ENCODE measurements at regions not wholly inside any gene's neighbourhood (a gene's known extent, or its start where the extent isn't known, plus 50 kb on each side); places are given as distances from the start of the nearest gene placed in this dataset.
"Not testable (repeated sequence)": the region's sequence is repeated elsewhere in the genome, so short reads cannot be mapped to it uniquely, and the experiment has no call there.

GRCh38 chrX:74104356-74105015, 199.5 kb upstream of the ZCCHC13 start:
- H2AFZ ChIP-seq (ENCODE audit: low read depth, low read length), result no peak overlapping the region
- no peak overlapping the region for H3K4me3 ChIP-seq (ENCODE audit: low read length)
- H3K27me3 ChIP-seq (ENCODE audit: insufficient read depth, low read length), result no peaks in the 10 kb centered on the region
- H3K9me3 ChIP-seq (ENCODE audit: low read length), result peaks cover 9% of the 10 kb centered on the region
- no peaks in the 10 kb centered on the region for H3K36me3 ChIP-seq (ENCODE audit: insufficient read depth, low read length)
- H3K4me1 ChIP-seq (ENCODE audit: insufficient read depth, low read length), result no peaks in the 10 kb centered on the region

DNA sequence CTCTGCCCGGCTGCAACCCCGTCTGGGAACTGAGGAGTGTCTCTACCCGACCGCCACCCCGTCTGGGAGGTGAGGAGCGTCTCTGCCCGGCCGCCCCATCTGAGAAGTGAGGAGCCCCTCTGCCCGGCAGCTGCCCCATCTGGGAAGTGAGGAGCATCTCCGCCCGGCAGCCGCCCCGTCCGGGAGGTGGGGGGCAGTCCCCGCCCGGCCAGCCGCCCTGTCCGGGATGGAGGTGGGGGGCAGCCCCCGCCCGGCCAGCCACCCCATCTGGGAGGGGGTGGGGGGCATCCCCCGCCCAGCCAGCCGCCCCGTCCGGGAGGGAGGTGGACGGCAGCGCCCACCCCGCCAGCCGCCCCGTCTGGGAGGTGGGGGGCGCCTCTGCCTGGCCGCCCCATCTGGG, 205.6 kb upstream of the ZCCHC13 start:
- not testable (repeated sequence) for H3K36me3 ChIP-seq (ENCODE audit: insufficient read depth, low read length); H3K4me1 ChIP-seq (ENCODE audit: insufficient read depth, low read length); H3K4me3 ChIP-seq (ENCODE audit: low read length); H3K27me3 ChIP-seq (ENCODE audit: insufficient read depth, low read length); H3K9me3 ChIP-seq (ENCODE audit: low read length); H2AFZ ChIP-seq (ENCODE audit: low read depth, low read length)

DNA sequence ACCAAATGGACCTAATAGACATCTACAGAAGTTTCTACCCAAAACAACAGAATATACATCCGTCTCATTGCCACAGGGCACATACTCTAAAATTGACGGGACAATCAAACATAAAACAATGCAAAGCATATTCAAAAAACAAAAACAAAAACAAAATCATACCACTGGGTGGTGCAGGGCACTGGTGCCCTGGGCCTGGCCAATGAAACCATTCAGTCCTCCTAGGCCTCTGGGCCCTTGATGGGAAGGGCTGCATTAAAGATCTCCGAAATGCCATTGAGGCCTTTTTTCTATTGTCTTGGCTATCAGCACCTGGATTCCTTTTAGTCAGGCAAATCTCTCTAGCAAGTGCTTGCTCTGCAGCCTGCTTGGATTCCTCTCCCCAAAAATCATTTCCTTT, 213.9 kb upstream of the ZCCHC13 start:
- H3K9me3 ChIP-seq (ENCODE audit: low read length), result peaks cover 3% of the 10 kb centered on the region
- no peak overlapping the region for H3K4me3 ChIP-seq (ENCODE audit: low read length)
- no peaks in the 10 kb centered on the region for H3K27me3 ChIP-seq (ENCODE audit: insufficient read depth, low read length)
- H2AFZ ChIP-seq (ENCODE audit: low read depth, low read length), result no peak overlapping the region
- H3K36me3 ChIP-seq (ENCODE audit: insufficient read depth, low read length), result no peaks in the 10 kb centered on the region
- H3K4me1 ChIP-seq (ENCODE audit: insufficient read depth, low read length), result no peaks in the 10 kb centered on the region

DNA sequence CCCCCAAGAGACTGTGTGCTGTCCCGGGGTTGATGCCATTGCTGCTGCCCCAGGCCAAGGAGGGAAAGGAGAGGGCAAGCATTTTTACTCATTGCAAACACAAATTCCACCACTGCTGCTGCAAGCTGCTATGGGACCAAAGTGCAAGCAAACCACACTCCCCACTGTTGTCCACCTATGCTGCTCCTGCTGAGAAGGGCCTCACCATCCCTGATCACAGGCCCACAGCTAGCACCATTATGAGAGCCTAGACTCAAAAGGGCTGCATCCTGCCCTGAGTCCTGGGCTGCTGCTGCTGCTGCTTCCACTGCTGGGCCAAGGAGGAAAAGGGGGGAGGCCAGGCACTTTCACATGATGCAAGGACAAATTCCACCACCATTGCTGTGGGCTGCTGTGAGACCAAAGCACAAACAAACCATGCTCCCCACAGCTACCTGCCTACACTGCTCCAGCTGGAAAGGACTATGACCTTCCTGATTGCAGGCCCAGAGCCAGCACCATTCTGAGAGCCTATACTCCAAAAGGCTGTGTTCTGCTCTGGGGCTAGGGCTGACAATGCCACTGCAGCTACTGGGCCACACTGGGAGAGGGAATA, 218.2 kb upstream of the ZCCHC13 start:
- Histone ChIP-seq H2AFZ (ENCODE audit: low read depth, low read length) (no peak overlapping the region), H3K4me1 (ENCODE audit: insufficient read depth, low read length) (no peaks in the 10 kb centered on the region), H3K4me3 (ENCODE audit: low read length) (no peak overlapping the region), H3K27me3 (ENCODE audit: insufficient read depth, low read length) (no peaks in the 10 kb centered on the region), H3K36me3 (ENCODE audit: insufficient read depth, low read length) (no peaks in the 10 kb centered on the region), H3K9me3 (ENCODE audit: low read length) (peaks cover 5% of the 10 kb centered on the region)

GRCh38 chrX:74080165-74080564, 223.8 kb upstream of the ZCCHC13 start:
- H3K4me3 ChIP-seq (ENCODE audit: low read length), result no peak overlapping the region

GRCh38 chrX:74065831-74066390, 213.4 kb upstream of the XIST start:
- Histone ChIP-seq H3K4me1 (ENCODE audit: insufficient read depth, low read length) (no peaks in the 10 kb centered on the region), H3K36me3 (ENCODE audit: insufficient read depth, low read length) (peaks cover 8% of the 10 kb centered on the region), H2AFZ (ENCODE audit: low read depth, low read length) (no peak overlapping the region), H3K4me3 (ENCODE audit: low read length) (no peak overlapping the region), H3K9me3 (ENCODE audit: low read length) (peaks cover 7% of the 10 kb centered on the region), H3K27me3 (ENCODE audit: insufficient read depth, low read length) (no peaks in the 10 kb centered on the region)

More at GRCh38 chrX:74080165-74080564, 223.8 kb upstream of the ZCCHC13 start:
- Histone ChIP-seq H3K4me1 (ENCODE audit: insufficient read depth, low read length) (no peaks in the 10 kb centered on the region), H3K27me3 (ENCODE audit: insufficient read depth, low read length) (no peaks in the 10 kb centered on the region), H3K9me3 (ENCODE audit: low read length) (peaks cover 8% of the 10 kb centered on the region), H2AFZ (ENCODE audit: low read depth, low read length) (no peak overlapping the region), H3K36me3 (ENCODE audit: insufficient read depth, low read length) (no peaks in the 10 kb centered on the region)

DNA sequence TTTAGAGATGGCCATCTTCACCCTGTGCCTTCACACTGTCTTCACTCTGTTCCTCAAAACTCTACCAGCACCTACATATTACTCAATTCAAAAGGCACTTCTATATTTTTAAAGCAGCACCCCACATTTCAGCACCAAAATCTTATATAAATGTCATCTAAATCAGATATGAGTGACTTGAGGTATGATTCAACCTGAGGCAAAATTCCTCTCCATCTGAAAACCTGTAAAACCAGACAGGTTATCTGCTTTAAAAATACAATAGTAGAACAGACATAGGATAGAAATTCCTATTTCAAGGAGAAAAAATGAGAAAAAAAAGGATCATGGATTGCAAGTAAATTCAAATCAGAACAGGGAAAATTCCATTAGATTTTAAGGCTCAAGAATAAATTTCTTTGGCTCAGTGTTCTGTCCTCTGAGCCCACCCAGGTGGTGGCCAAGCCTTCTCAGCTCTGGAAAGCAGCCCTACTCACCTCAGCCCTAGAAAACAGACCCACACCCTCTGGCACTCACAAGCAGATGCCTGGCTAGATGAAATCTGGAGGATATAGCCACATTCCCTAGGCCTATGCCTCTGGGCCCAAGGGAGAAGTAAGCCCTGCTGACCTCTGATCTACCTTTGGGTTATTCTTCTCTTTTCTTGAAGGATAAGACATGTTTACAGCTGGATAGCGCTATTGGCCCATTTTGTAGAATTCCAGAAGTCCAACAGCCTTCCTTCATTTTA, 211.1 kb upstream of the XIST start:
- Histone ChIP-seq H2AFZ (ENCODE audit: low read depth, low read length) (no peak overlapping the region), H3K4me1 (ENCODE audit: insufficient read depth, low read length) (no peaks in the 10 kb centered on the region), H3K27me3 (ENCODE audit: insufficient read depth, low read length) (no peaks in the 10 kb centered on the region), H3K9me3 (ENCODE audit: low read length) (no peaks in the 10 kb centered on the region), H3K4me3 (ENCODE audit: low read length) (no peak overlapping the region), H3K36me3 (ENCODE audit: insufficient read depth, low read length) (no peaks in the 10 kb centered on the region)

DNA sequence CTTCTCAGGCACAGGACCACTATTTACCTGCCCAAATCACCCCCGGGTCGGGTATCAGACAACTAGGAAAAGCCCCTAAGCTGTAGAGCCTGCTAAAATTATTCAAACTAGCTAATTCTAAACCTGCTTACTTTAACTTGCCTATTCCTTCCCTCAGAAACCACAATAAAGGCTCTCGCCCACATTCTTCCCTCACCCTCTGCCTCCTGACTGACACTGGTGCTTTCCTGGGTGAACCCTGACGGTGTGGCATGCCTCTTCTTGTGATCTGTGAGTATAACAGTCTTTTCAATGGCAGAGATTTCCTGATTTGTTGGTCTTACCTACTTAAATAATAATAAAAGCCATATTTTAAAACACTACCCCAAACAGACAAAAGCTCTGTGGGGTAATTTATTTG, 209.4 kb upstream of the XIST start:
- H3K9me3 ChIP-seq (ENCODE audit: low read length), result no peaks in the 10 kb centered on the region
- no peaks in the 10 kb centered on the region for H3K27me3 ChIP-seq (ENCODE audit: insufficient read depth, low read length)
- H3K4me3 ChIP-seq (ENCODE audit: low read length), result no peak overlapping the region
- no peaks in the 10 kb centered on the region for H3K36me3 ChIP-seq (ENCODE audit: insufficient read depth, low read length)
- H2AFZ ChIP-seq (ENCODE audit: low read depth, low read length), result no peak overlapping the region
- no peaks in the 10 kb centered on the region for H3K4me1 ChIP-seq (ENCODE audit: insufficient read depth, low read length)

- H3K4me3 ChIP-seq (ENCODE audit: low read length), result no peak overlapping the region
- H3K9me3 ChIP-seq (ENCODE audit: low read length), result peaks cover 6% of the 10 kb centered on the region
- H3K36me3 ChIP-seq (ENCODE audit: insufficient read depth, low read length), result no peaks in the 10 kb centered on the region
- H3K27me3 ChIP-seq (ENCODE audit: insufficient read depth, low read length), result no peaks in the 10 kb centered on the region
- no peaks in the 10 kb centered on the region for H3K4me1 ChIP-seq (ENCODE audit: insufficient read depth, low read length)
- H2AFZ ChIP-seq (ENCODE audit: low read depth, low read length), result no peak overlapping the region
These were observed 196.6 kb upstream of the XIST start for GRCh38 chrX:74049126-74049525.

DNA sequence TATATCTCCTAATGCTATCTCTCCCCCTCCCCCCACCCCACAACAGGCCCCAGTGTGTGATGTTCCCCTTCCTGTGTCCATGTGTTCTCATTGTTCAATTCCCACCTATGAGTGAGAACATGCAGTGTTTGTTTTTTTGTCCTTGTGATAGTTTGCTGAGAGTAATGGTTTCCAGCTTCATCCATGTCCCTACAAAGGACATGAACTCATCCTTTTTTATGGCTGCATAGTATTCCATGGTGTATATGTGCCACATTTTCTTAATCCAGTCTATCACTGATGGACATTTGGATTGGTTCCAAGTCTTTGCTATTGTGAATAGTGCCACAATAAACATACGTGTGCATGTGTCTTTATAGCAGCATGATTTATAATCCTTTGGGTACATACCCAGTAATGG, 181.6 kb upstream of the XIST start:
- H3K9me3 ChIP-seq (ENCODE audit: low read length); H3K27me3 ChIP-seq (ENCODE audit: insufficient read depth, low read length); H3K4me3 ChIP-seq (ENCODE audit: low read length); H2AFZ ChIP-seq (ENCODE audit: low read depth, low read length); H3K4me1 ChIP-seq (ENCODE audit: insufficient read depth, low read length); H3K36me3 ChIP-seq (ENCODE audit: insufficient read depth, low read length): not testable (repeated sequence)

- H3K27me3 ChIP-seq (ENCODE audit: insufficient read depth, low read length); H2AFZ ChIP-seq (ENCODE audit: low read depth, low read length); H3K36me3 ChIP-seq (ENCODE audit: insufficient read depth, low read length); H3K4me1 ChIP-seq (ENCODE audit: insufficient read depth, low read length); H3K4me3 ChIP-seq (ENCODE audit: low read length); H3K9me3 ChIP-seq (ENCODE audit: low read length): not testable (repeated sequence)
These were observed 179.0 kb upstream of the XIST start for GRCh38 chrX:74031527-74031926.

DNA sequence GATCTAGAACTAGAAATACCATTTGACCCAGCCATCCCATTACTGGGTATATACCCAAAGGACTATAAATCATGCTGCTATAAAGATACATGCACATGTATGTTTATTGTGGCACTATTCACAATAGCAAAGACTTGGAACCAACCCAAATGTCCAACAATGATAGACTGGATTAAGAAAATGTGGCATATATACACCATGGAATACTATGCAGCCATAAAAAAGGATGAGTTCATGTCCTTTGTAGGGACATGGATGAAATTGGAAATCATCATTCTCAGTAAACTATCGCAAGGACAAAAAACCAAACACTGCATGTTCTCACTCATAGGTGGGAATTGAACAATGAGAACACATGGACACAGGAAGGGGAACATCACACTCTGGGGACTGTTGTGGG, 178.3 kb upstream of the XIST start:
- not testable (repeated sequence) for H2AFZ ChIP-seq (ENCODE audit: low read depth, low read length); H3K27me3 ChIP-seq (ENCODE audit: insufficient read depth, low read length); H3K4me1 ChIP-seq (ENCODE audit: insufficient read depth, low read length); H3K36me3 ChIP-seq (ENCODE audit: insufficient read depth, low read length); H3K9me3 ChIP-seq (ENCODE audit: low read length); H3K4me3 ChIP-seq (ENCODE audit: low read length)

- not testable (repeated sequence) for H3K36me3 ChIP-seq (ENCODE audit: insufficient read depth, low read length); H3K4me1 ChIP-seq (ENCODE audit: insufficient read depth, low read length); H3K9me3 ChIP-seq (ENCODE audit: low read length); H3K27me3 ChIP-seq (ENCODE audit: insufficient read depth, low read length); H2AFZ ChIP-seq (ENCODE audit: low read depth, low read length); H3K4me3 ChIP-seq (ENCODE audit: low read length)
These were observed 172.6 kb upstream of the XIST start for GRCh38 chrX:74025145-74025544.
